GM19372 (cell line): ENCODE measurements at regions not wholly inside any gene's neighbourhood (a gene's known extent, or its start where the extent isn't known, plus 50 kb on each side); places are given as distances from the start of the nearest gene placed in this dataset.

Experiments
- ATAC-seq: cut with Tn5 transposase; IDR thresholded peaks from one replicate; pipeline ENCODE4 v1.9.1; 2021; ENCODE audit warnings: mild to moderate bottlenecking, low read depth, moderate library complexity; ENCODE audit not compliant: unreplicated experiment

DNA sequence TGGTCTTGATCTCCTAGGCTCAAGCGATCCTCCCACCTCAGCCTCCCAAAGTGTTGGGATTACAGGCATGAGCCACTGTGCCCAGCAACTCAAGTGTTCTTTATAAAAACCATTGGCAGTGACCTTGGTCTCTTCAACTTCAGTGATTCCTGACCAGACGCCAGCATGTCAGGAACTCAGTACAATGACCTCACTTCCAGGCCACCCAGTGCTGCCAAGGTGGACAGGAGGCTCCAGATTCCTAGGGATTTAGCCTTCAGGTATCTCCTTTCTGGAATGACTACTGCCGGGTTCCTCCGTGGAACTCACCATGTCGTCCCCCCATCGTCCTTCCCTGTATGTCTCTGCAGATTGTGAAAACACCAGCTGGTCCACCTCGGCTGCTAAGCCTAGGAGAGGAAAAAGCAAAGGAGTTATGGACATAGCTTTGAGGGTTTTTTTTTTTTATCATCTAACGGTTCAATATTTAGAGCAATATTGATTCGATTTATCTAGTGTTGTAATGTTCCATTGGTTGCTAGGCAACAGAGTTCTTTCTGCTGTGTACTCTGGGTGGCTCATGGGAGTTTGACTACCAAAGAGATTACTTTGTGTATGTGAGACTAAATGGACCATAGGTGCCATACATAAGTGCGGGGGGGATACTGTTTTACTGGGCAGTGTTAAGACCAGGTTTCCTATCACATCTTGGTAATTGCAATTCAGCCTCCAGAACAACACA, 425.8 kb upstream of the AUTS2 start:
- no peak for ATAC-seq

DNA sequence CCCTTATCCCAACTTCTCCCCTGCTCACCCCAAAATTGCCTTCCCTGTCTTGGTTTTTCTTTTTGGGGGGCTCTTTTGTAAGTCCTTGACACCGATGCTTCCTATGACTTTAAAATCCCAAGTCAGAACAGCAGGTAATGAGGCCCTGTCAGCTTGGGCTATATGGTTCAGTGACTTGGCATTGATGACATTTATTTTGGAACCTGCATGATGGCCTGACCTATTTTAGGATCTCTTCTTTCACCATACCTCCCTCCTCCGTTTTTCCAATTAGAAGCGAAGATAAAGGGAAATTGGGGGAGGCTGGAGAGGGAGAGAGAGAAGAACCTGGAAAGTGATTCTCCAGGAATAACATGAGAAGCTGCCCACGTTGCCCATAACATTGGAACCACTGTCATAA, 424.9 kb upstream of the AUTS2 start:
- no peak for ATAC-seq

DNA sequence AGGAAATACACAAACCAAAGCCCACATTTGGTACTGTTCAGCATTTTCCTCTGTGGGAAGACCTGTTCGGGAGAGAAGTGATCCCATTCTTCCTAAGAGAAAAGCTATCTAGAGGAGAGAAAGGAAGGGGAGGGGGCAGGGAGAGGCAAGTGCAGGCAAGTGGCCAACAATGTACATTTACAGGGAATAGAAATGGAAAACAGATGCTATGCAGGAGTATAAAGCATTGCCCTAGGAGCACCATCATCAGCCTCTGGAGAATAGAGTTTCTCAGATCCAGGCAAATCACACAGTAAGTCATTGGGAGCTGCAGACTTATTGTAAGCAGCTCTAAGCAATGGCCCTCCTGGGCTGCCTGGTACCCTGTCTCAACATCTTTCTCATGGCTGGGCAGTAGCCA, 424.4 kb upstream of the AUTS2 start:
- no peak for ATAC-seq

GRCh38 chr7:69176841-69177240, 421.4 kb upstream of the AUTS2 start:
- no peak for ATAC-seq

GRCh38 chr7:69177461-69177861, 420.8 kb upstream of the AUTS2 start:
- ATAC-seq, result no peak

DNA sequence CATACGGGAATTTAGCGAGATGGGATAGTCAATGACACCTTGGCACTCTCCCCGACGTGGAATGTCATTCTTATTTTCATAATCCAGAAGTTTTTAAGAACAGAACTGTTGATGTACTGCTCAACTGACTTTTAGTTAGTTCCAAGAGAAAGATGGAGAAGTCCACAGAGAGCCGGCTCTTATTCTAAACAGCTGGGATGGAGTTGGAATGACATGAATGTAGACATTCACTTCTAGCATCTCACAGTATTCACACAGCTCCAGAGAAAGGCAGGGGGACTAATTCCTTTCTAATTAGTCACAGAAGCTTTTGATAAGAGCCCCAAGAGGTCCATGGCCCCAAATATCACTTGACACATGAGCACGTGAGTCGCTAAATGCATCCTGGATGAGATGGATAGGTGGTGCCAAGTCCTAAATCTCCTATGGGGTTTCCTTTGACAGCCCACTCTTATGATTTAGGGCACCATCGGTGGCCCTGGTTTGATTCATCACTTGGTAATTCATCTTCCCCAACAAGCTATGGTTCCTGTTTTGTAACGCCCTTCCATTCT, 420.3 kb upstream of the AUTS2 start:
- no peak for ATAC-seq

- no peak for ATAC-seq
Observed at GRCh38 chr7:69180662-69181061, 417.6 kb upstream of the AUTS2 start.

- ATAC-seq, result no peak
Observed at GRCh38 chr7:69182596-69183467, 415.4 kb upstream of the AUTS2 start.

DNA sequence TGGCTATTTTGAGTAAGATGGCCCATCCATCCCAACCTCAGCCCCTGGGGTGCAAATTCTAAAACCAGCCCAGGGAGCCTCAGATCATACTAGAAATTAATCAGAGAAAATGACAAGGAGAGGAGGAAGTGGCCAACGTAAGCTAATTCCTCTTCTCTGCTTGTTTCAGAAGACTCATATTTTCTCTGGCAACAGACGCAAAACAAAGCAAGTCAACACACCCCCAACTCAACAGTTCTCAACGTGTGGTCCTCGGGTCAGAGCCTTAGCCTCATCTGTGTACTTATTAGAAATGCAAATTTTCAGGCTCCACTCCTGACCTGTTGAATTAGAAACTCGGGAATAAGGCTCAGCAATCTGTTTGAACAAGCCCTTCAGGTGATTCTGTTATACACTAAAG, 413.9 kb upstream of the AUTS2 start:
- no peak for ATAC-seq

- ATAC-seq, result no peak
Observed at GRCh38 chr7:69185170-69185569, 413.1 kb upstream of the AUTS2 start.

GRCh38 chr7:69186974-69187373, 411.3 kb upstream of the AUTS2 start:
- ATAC-seq, result no peak

DNA sequence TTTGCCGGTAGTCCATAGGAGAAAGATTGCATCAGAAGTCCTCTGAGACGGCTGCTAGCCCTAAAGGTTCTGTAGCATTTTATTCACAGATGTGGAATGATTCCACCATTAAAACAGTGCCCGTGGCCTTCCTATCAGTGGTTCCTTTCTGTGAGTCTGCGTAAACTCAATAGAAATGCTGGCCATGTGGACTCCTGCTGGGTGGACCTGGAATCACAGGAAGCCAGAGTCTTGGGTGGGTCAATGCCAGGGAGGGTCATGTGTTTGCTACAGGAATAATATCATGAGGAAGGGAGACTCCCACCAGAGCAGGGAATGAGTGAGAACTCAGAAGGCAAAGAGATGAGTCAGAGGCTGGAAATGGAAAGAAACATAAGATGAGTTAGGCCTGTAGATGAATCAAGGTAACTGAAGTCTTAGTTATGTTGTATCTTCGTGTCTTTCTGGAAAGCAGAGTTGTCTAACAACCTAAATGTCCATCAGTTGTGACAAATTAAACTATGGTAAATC, 410.4 kb upstream of the AUTS2 start:
- no peak for ATAC-seq

DNA sequence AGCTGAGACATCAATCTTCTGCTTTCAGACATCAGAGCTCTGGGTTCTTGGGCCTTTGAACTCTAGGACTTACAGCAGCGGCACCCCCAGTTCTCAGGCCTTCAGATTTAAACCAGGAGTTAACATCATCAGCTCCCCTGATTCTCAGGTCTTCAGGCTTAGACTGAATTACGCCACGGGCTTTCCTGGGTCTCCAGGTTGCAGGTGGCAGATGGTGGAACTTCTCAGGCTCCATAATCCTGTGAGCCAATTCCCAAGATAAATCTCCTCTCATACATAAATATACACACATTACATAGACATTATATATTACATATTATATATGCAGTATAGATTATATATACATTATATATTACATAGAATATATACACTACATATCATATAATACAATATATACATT, 408.9 kb upstream of the AUTS2 start:
- no peak for ATAC-seq

GRCh38 chr7:69190025-69190424, 408.2 kb upstream of the AUTS2 start:
- ATAC-seq, result no peak

DNA sequence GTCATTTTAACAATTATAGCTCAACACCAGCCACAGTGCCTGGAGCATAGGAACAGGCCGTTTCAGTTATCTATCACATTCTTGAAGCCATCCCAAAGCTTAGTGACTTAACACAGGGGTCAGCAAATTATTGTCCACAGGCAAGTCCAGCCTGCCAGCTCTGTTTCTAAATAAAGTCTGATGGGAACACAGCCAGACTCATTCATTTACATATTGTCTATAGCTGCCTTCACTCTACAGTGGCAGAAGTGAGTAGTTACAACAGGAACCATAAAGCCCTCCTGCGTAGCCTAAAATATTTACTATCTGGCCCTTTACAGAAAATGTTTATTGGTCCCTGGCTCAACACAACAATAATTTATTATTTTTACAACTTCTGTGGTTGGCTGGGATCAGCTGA, 407.5 kb upstream of the AUTS2 start:
- no peak for ATAC-seq

- ATAC-seq, result no peak
Observed at GRCh38 chr7:69192134-69192533, 406.1 kb upstream of the AUTS2 start.

DNA sequence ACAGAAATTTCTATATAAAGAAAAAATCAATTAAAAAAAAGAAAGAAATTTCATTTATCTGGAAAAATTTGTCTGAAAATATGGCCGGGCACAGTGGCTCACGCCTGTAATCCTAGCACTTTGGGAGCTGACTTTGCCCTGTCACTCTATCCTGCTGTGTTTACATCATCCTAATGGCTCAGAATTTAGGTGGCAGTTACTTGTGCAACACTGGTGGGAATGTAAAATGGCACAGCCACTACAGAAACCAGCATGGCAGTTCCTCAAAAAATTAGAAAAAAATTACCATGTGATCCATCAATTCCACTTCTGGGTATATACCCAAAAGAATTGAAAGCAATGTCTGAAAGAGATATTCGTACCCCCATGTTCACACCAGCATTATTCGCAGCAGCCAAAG, 405.2 kb upstream of the AUTS2 start:
- no peak for ATAC-seq

DNA sequence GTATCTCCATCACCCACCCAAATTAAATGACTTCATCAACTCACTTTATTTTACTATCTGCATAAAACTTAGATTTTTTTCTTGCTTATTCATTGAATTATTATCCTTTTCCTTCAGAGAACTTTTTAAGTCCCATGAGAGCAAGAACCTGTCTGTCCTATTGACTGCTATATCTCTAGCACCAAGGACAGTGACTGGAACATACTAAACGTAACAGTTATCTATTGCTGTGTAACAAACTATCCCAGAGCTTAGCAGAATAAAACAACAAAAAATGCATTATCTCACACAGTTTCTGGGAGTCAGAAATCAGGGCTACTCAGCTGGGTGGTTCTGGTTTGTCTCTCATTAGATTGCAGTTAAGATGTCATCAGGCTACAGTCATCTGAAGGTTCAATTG, 401.7 kb upstream of the AUTS2 start:
- ATAC-seq, result no peak

DNA sequence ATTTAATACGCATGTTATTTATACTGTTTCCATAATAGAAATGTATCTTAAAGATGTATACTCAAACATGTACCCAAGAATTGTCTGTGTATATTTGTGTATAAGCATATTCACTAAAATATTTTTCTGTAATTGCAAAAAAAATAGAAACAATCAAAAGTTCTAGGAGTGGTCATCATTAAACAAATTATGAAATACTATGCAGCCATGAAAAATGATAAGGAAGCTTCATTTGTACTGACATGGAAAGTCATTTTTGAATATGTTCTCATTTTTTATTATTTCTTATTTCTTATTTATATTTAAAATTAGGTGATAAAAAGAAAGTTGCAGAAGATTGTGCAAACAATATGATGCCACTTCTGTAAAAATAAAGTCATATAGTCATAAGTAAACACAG, 400.0 kb upstream of the AUTS2 start:
- no peak for ATAC-seq

DNA sequence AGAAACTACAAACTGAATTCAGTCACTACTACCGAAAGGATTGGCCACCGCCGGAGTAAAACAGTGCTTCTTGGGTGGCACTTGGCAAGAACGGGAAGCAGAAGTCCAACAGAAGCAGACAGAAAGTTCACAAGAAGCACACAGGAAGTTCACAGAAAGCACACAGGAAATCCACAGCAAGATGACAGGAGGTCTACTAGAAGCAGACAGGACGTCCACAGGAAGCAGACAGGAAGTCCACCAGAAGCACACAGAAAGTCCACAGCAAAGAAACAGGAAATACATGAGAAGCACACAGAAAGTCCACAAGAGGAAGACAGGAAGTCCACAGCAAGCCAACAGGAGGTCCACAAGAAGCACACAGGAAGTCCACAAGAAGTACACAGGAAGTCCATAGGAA, 399.2 kb upstream of the AUTS2 start:
- ATAC-seq, result no peak

GRCh38 chr7:69199661-69200060, 398.6 kb upstream of the AUTS2 start:
- no peak for ATAC-seq

DNA sequence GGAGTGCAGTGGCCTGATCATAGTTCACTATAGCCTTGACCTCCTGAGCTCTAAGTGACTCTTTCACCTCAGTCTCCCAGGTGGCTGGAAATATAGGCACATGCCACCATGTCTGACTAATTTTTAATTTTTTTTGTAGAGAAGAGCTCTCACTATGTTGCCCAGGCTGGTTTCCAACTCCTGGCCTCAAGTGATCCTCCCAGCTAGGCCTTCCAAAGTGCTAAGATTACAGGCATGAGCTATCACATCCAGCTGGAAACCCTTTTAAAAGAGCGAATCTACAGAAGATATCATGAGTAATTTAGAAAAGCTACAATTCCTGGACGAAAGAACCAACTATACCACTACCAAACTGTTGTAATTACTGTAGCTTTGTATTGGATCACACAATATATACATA, 394.4 kb upstream of the AUTS2 start:
- ATAC-seq, result no peak
